ENCODE measurements at regions not wholly inside any gene's neighbourhood (a gene's known extent, or its start where the extent isn't known, plus 50 kb on each side); places are given as distances from the start of the nearest gene placed in this dataset.

DNA sequence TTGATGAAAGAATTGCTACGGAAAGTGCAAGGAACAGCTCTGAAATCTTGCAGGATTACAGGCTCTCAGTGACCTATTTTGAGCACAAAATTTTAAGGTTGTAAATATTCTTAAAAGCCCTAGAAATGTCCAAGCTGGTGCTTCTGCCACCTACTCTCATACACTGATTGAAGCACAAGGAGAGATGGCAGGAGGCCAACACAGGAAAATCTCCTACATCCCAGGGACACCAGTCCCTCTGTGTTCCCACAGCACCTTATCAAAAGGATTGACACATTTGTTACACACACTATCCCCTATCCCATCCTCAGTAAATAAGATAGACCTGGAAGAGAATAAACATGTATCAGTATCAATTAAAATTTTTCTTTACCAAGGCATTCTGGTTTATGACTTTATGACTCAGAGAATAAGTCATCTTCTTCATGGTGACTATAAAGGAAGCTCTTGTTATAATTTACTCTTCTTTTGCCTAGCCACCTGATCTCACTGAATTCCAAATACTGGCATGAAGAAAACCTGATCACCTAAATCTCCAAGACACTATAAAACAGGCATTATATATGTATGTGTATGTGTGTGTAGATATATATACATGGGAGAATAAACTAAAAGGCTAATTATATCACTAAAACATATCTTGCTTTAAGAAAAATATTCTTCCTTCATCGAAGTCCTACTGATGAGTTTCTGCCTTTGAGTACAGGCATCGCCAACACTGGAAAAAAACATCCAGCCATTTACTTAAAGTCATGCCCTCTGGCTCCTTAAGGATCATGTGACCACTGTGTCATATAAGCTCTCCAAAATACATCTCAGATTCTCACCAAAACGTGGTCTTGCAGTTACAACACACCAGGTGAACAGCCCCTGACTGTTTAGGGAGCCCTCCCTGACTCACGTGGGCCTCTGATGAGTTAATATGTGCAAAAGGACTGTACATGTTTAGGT lies 208.1 kb upstream of the NR2F2 start:
- TF ChIP-seq, protein P1, sequence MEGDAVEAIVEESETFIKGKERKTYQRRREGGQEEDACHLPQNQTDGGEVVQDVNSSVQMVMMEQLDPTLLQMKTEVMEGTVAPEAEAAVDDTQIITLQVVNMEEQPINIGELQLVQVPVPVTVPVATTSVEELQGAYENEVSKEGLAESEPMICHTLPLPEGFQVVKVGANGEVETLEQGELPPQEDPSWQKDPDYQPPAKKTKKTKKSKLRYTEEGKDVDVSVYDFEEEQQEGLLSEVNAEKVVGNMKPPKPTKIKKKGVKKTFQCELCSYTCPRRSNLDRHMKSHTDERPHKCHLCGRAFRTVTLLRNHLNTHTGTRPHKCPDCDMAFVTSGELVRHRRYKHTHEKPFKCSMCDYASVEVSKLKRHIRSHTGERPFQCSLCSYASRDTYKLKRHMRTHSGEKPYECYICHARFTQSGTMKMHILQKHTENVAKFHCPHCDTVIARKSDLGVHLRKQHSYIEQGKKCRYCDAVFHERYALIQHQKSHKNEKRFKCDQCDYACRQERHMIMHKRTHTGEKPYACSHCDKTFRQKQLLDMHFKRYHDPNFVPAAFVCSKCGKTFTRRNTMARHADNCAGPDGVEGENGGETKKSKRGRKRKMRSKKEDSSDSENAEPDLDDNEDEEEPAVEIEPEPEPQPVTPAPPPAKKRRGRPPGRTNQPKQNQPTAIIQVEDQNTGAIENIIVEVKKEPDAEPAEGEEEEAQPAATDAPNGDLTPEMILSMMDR (IDR thresholded peaks at IDR 0.05), result no peak
- TF ChIP-seq POLR2A (IDR thresholded peaks at IDR 0.05) (no peak), EP300 (IDR thresholded peaks at IDR 0.05) (no peak)

Measured in suprapubic skin (tissue), 3 donors.